Adrenal gland (tissue), 9 donors: ENCODE measurements at regions not wholly inside any gene's neighbourhood (a gene's known extent, or its start where the extent isn't known, plus 50 kb on each side); places are given as distances from the start of the nearest gene placed in this dataset.

Experiments
- DNase-seq, 7 donors: peaks; one replicate each; pipeline ENCODE4 v3.0.0-alpha.2; 2019 to 2020
- H3K27ac ChIP-seq, 5 donors: fragments of 200-600 bp; sonication (generic) in 4 of 5; 1 replicate in 3 of 5; 2 replicates in 2 of 5; pipeline versions ENCODE4 v1.5.1 to v1.8.0; 2016 to 2020; ENCODE audit warnings: mild to moderate bottlenecking in 1 of 5
- H3K27me3 ChIP-seq: fragments of 200-600 bp; 2 replicates; pipeline ENCODE4 v1.8.0; 2021
- H3K36me3 ChIP-seq, 2 donors: fragments of 200-600 bp; replicated peaks in 1 of 2; 1 replicate in 1 of 2; 2 replicates in 1 of 2; pipeline versions ENCODE4 v1.5.1 to v1.8.0; 2018 to 2022
- H3K4me1 ChIP-seq, 2 donors: fragments of 200-600 bp; replicated peaks in 1 of 2; 1 replicate in 1 of 2; 2 replicates in 1 of 2; pipeline versions ENCODE4 v1.5.1 to v1.8.0; 2018 to 2021
- H3K4me3 ChIP-seq, 4 donors: fragments of 200-600 bp; sonication (generic) in 3 of 4; one replicate each; pipeline ENCODE4 v1.5.1; 2016 to 2018
- H3K9me3 ChIP-seq, 3 donors: fragments of 200-600 bp; sonication (generic) in 1 of 3; replicated peaks in 1 of 3; 1 replicate in 2 of 3; 2 replicates in 1 of 3; pipeline versions ENCODE4 v1.5.1 to v1.8.0; 2016 to 2021
- POLR2A ChIP-seq, 2 donors: fragments of 450-650 bp; IDR thresholded peaks; one replicate each; pipeline ENCODE4 v1.6.1; 2017; ENCODE audit warnings: antibody characterized with exemption in 2 of 2, mild to moderate bottlenecking in 2 of 2, moderate library complexity in 1 of 2
- WGBS, 4 donors: extraction: QIAGEN DNeasy Blood & Tissue Kit in 2 of 4; methylation state at CpG; one replicate each; pipeline versions ENCODE4 v1.1.5 to v1.1.7; 2013 to 2017; 5-methylcytosine and 5-hydroxymethylcytosine counted together
- intact Hi-C, 2 donors: fragments of 100-400 bp; cut with DNase I; formaldehyde crosslinking; loops; one replicate each; pipeline versions ENCODE4 v1.14.1 to v1.15.0; 2022 to 2023
- TF ChIP-seq, protein P1 (sequence below), 6 experiments: fragments of 450-650 bp in 4 of 6; fragments of 200-600 bp in 2 of 6; sonication (generic) in 1 of 6; IDR thresholded peaks; 1 replicate in 5 of 6; 2 replicates in 1 of 6; pipeline versions ENCODE4 v1.5.1 to v1.8.0; 2016 to 2021; ENCODE audit warnings: antibody characterized with exemption in 6 of 6, mild to moderate bottlenecking in 2 of 6, moderate library complexity in 1 of 6
- donor health status: healthy with polysubstance abuse.
- donor health status: Bipolar disorder and iron deficiency.
- donor health status: DM: yes; HTN: yes; CAD: no.
- donor health status: DM: no; HTN: no; CAD: no.
- donor health status: DM: no; HTN: no; CAD: no.

DNA sequence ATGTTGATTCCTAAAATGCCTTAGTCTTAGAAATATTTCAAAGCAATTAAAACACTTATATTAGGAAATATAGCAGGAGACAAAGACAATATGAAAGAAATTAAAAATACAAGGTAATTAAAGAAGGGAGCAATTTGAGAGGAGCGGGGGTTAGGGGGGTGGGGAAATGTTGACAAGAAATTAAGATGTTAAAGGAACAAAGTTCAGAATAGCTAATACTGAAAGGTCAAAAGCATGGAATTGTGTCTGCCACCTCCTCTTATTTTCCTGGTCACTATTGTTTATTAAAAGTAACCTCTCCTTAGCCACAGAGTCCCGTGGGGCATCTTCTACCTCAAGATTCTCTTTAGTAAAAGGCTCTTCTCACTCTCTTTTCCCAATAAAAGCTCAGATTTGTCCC is 244.1 kb downstream of the MREG start:
- Histone ChIP-seq H3K36me3 (no peaks in the 10 kb centered on the region), H3K27ac (no peak overlapping the region), H3K27me3 (no peaks in the 10 kb centered on the region), H3K4me3 (no peak overlapping the region), H3K9me3 (no peaks in the 10 kb centered on the region), H3K4me1 (peaks cover 0 to 2% of the 10 kb centered on the region in 2 donors)
- intact Hi-C loops = no loop called here
- 87 to 89% (median 87%) methylated on average over 2 of the region's 2 CpGs for WGBS, 4 donors
- no peak for DNase-seq
- TF ChIP-seq, protein P1, sequence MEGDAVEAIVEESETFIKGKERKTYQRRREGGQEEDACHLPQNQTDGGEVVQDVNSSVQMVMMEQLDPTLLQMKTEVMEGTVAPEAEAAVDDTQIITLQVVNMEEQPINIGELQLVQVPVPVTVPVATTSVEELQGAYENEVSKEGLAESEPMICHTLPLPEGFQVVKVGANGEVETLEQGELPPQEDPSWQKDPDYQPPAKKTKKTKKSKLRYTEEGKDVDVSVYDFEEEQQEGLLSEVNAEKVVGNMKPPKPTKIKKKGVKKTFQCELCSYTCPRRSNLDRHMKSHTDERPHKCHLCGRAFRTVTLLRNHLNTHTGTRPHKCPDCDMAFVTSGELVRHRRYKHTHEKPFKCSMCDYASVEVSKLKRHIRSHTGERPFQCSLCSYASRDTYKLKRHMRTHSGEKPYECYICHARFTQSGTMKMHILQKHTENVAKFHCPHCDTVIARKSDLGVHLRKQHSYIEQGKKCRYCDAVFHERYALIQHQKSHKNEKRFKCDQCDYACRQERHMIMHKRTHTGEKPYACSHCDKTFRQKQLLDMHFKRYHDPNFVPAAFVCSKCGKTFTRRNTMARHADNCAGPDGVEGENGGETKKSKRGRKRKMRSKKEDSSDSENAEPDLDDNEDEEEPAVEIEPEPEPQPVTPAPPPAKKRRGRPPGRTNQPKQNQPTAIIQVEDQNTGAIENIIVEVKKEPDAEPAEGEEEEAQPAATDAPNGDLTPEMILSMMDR (IDR thresholded peaks at IDR 0.05) = no peak
- no peak for TF ChIP-seq POLR2A (IDR thresholded peaks at IDR 0.05)

DNA sequence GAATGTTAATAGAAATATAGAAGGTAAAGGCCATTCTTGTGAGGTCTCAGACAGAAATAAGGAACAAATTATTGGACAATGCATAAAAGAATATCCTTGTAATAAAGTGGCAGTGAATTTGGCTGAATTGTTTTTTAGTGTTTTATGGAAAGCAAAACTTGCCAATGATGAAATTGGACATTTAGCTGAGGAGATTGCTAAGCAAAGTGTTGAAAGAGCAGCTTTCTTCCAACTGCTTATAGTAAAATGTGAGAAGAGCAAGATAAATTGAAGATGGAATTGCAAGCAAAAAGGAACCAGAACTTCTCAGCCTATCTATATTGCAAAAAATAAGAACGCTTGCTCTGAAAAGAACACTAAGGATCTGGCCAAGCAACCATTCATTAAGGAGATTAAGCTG is 245.7 kb downstream of the MREG start:
- H3K4me3 ChIP-seq = no peak overlapping the region
- H3K9me3 ChIP-seq = no peaks in the 10 kb centered on the region
- no peaks in the 10 kb centered on the region for H3K27me3 ChIP-seq
- no peaks in the 10 kb centered on the region for H3K4me1 ChIP-seq
- no peak for TF ChIP-seq POLR2A (IDR thresholded peaks at IDR 0.05)
- TF ChIP-seq, protein P1 (IDR thresholded peaks at IDR 0.05) = no peak
- H3K36me3 ChIP-seq = no peaks in the 10 kb centered on the region
- no peak overlapping the region for H3K27ac ChIP-seq
- DNase-seq = no peak
- WGBS, 4 donors = 85 to 97% (median 91%) methylated on average over 1 of the region's 1 CpG
- intact Hi-C loops = no loop called here

DNA sequence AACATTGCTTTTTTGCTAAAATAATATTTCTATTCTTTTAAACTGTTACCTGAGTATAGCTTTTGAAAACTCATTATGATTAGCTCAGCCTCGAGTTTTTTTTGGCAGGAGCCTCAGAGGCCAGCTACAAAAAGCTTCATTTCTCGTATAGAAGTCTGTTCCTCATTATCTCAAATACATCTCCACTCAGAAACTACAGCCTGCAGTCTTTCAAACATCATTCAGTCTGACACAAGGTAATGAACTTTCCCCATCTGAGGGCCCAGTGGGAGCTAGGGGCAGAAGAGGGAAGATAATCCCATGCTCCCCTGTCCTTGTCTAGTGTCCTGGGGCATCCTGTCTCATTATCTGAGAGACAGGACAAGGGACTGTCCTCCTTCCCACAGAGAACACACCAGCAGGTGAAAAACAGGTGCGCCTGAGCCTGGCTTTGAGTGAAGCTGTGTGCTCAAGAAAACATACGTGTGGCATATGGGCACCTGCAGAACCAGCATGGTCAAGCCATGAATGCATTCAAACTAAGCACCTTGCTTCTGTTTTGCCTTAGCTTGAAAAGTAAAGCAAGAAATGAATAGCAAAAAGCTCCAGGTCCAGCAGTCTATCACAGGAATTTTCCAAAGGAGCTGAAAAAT is 247.5 kb downstream of the MREG start:
- TF ChIP-seq, protein P1 (IDR thresholded peaks at IDR 0.05) = no peak
- TF ChIP-seq POLR2A (IDR thresholded peaks at IDR 0.05) = no peak
- WGBS, 4 donors = 73 to 81% (median 80%) methylated on average over 4 of the region's 4 CpGs

DNA sequence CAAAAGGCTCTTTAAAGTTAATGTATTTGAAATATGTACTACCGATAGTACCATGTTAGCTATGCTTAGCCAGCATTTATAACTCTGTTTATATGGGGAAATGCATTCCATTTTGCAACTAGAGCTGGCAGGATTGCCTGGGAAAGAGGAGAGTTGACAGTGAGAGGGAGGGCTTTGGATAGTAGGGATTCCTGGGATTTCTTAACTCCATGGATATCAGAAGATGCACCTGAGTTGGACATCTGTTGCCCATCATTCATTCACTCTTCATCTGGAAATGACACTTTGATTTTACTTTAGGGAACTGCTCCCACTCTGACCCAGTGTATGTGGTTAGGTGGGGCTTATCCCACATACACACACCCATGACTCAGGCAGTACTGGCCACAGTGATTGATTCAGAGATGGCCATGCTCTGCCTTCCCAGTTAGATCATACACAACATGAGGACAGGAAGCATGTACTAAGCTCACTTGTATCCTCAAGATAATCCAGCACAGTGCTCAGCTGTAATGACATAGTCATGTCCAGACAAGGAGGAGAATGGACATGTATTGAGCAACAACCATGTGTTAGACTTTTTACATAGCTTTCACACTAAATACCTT is 248.8 kb downstream of the MREG start:
- no peaks in the 10 kb centered on the region for H3K27me3 ChIP-seq
- intact Hi-C loops = no loop called here
- DNase-seq = no peak
- no peaks in the 10 kb centered on the region for H3K4me1 ChIP-seq
- no peaks in the 10 kb centered on the region for H3K36me3 ChIP-seq
- TF ChIP-seq, protein P1 (IDR thresholded peaks at IDR 0.05) = no peak
- TF ChIP-seq POLR2A (IDR thresholded peaks at IDR 0.05) = no peak
- 84 to 100% (median 97%) methylated on average over 1 of the region's 1 CpG for WGBS, 4 donors
- no peak overlapping the region for H3K4me3 ChIP-seq
- H3K9me3 ChIP-seq = no peaks in the 10 kb centered on the region
- no peak overlapping the region for H3K27ac ChIP-seq

More for the DNA sequence above, 247.5 kb downstream of the MREG start:
- intact Hi-C loops = no loop called here
- no peaks in the 10 kb centered on the region for H3K9me3 ChIP-seq
- H3K27me3 ChIP-seq = no peaks in the 10 kb centered on the region
- H3K27ac ChIP-seq = no peak overlapping the region
- H3K4me1 ChIP-seq = no peaks in the 10 kb centered on the region
- H3K36me3 ChIP-seq = no peaks in the 10 kb centered on the region
- no peak overlapping the region for H3K4me3 ChIP-seq
- no peak for DNase-seq
